ENCODE measurements at regions not wholly inside any gene's neighbourhood (a gene's known extent, or its start where the extent isn't known, plus 50 kb on each side); places are given as distances from the start of the nearest gene placed in this dataset.

- DNase-seq (ENCODE audit: low spot score in 2 of 2), result no peak
- H3K27ac ChIP-seq, result no peak overlapping the region
- no peak for TF ChIP-seq CTCF (IDR thresholded peaks at IDR 0.05)
- H3K27me3 ChIP-seq, result no peaks in the 10 kb centered on the region
- intact Hi-C loops (cut with DNase I), result no loop called here
- H3K4me1 ChIP-seq, result no peaks in the 10 kb centered on the region
- no peaks in the 10 kb centered on the region for H3K36me3 ChIP-seq
- H3K4me3 ChIP-seq, result no peak overlapping the region
- H3K9me3 ChIP-seq, result no peaks in the 10 kb centered on the region
These were observed 459.8 kb downstream of the METTL4 start for GRCh38 chr18:2111456-2111855.

- intact Hi-C loops (cut with DNase I), result no loop called here
- no peak for TF ChIP-seq CTCF (IDR thresholded peaks at IDR 0.05)
- H3K4me1 ChIP-seq, result no peaks in the 10 kb centered on the region
- H3K9me3 ChIP-seq, result no peaks in the 10 kb centered on the region
- H3K27me3 ChIP-seq, result no peaks in the 10 kb centered on the region
- H3K36me3 ChIP-seq, result no peaks in the 10 kb centered on the region
- DNase-seq (ENCODE audit: low spot score in 2 of 2), result no peak
- H3K27ac ChIP-seq, result no peak overlapping the region
- no peak overlapping the region for H3K4me3 ChIP-seq
These were observed 458.8 kb downstream of the METTL4 start for GRCh38 chr18:2112435-2113045.

- Histone ChIP-seq H3K27me3 (no peaks in the 10 kb centered on the region), H3K4me1 (no peaks in the 10 kb centered on the region), H3K4me3 (no peak overlapping the region), H3K9me3 (no peaks in the 10 kb centered on the region), H3K36me3 (no peaks in the 10 kb centered on the region), H3K27ac (no peak overlapping the region)
- no peak for TF ChIP-seq CTCF (IDR thresholded peaks at IDR 0.05)
- intact Hi-C loops (cut with DNase I), result no loop called here
- no peak for DNase-seq (ENCODE audit: low spot score in 2 of 2)
These were observed 457.0 kb downstream of the METTL4 start for GRCh38 chr18:2114289-2114688.

GRCh38 chr18:2114765-2115164 is 456.5 kb downstream of the METTL4 start:
- Histone ChIP-seq H3K36me3 (no peaks in the 10 kb centered on the region), H3K27me3 (no peaks in the 10 kb centered on the region), H3K4me1 (no peaks in the 10 kb centered on the region), H3K4me3 (no peak overlapping the region), H3K27ac (no peak overlapping the region), H3K9me3 (no peaks in the 10 kb centered on the region)
- intact Hi-C loops (cut with DNase I), result no loop called here
- TF ChIP-seq CTCF (IDR thresholded peaks at IDR 0.05), result no peak
- no peak for DNase-seq (ENCODE audit: low spot score in 2 of 2)

- no peak overlapping the region for H3K4me3 ChIP-seq
- H3K36me3 ChIP-seq, result no peaks in the 10 kb centered on the region
- H3K27me3 ChIP-seq, result no peaks in the 10 kb centered on the region
- no peak overlapping the region for H3K27ac ChIP-seq
- intact Hi-C loops (cut with DNase I), result no loop called here
- no peak for TF ChIP-seq CTCF (IDR thresholded peaks at IDR 0.05)
- no peaks in the 10 kb centered on the region for H3K9me3 ChIP-seq
- H3K4me1 ChIP-seq, result no peaks in the 10 kb centered on the region
- no peak for DNase-seq (ENCODE audit: low spot score in 2 of 2)
These were observed 450.1 kb downstream of the METTL4 start for GRCh38 chr18:2121224-2121623.

- Histone ChIP-seq H3K27ac (no peak overlapping the region), H3K4me3 (no peak overlapping the region), H3K36me3 (no peaks in the 10 kb centered on the region), H3K9me3 (no peaks in the 10 kb centered on the region), H3K27me3 (no peaks in the 10 kb centered on the region), H3K4me1 (no peaks in the 10 kb centered on the region)
- no peak for DNase-seq (ENCODE audit: low spot score in 2 of 2)
- TF ChIP-seq CTCF (IDR thresholded peaks at IDR 0.05), result no peak
- intact Hi-C loops (cut with DNase I), result no loop called here
These were observed 448.2 kb downstream of the METTL4 start for GRCh38 chr18:2123077-2123476.

All from ascending aorta (tissue), 2 donors.